HFF-Myc (cell line): ENCODE measurements at regions not wholly inside any gene's neighbourhood (a gene's known extent, or its start where the extent isn't known, plus 50 kb on each side); places are given as distances from the start of the nearest gene placed in this dataset.

Source experiments
- DNase-seq: peaks from one replicate; pipeline ENCODE4 v3.0.0-alpha.2; 2011; ENCODE audit warnings: low read depth; ENCODE audit errors: extremely low read depth
- H3K4me3 ChIP-seq: replicated peaks from 2 replicates; pipeline ENCODE4 v1.5.1; 2011; ENCODE audit warnings: low read depth, mild to moderate bottlenecking, control low read depth, low read length
- CTCF ChIP-seq: IDR thresholded peaks from 2 replicates; pipeline ENCODE4 v1.5.1; 2012; ENCODE audit warnings: mild to moderate bottlenecking, low read depth, low read length, control low read depth; ENCODE audit errors: missing control alignments

- DNase-seq = no peak
- no peak overlapping the region for H3K4me3 ChIP-seq
- no peak for TF ChIP-seq CTCF
Measured at GRCh38 chr6:117149324-117149723, 116.0 kb upstream of the VGLL2 start.

- H3K4me3 ChIP-seq = no peak overlapping the region
- no peak for TF ChIP-seq CTCF
- DNase-seq = no peak
Measured at GRCh38 chr6:117156741-117157140, 108.6 kb upstream of the VGLL2 start.

GRCh38 chr6:117157448-117157847 lies 107.9 kb upstream of the VGLL2 start:
- DNase-seq = no peak
- TF ChIP-seq CTCF = no peak
- no peak overlapping the region for H3K4me3 ChIP-seq

- no peak for DNase-seq
- no peak overlapping the region for H3K4me3 ChIP-seq
- no peak for TF ChIP-seq CTCF
Measured at GRCh38 chr6:117165911-117166499, 99.4 kb upstream of the VGLL2 start.

GRCh38 chr6:117167520-117168271 lies 97.7 kb upstream of the VGLL2 start:
- TF ChIP-seq CTCF = no peak
- no peak for DNase-seq
- H3K4me3 ChIP-seq = no peak overlapping the region

- H3K4me3 ChIP-seq = no peak overlapping the region
- DNase-seq = no peak
- no peak for TF ChIP-seq CTCF
Measured at GRCh38 chr6:117168296-117169063, 96.9 kb upstream of the VGLL2 start.
